ENCODE measurements at regions not wholly inside any gene's neighbourhood (a gene's known extent, or its start where the extent isn't known, plus 50 kb on each side); places are given as distances from the start of the nearest gene placed in this dataset.

DNA sequence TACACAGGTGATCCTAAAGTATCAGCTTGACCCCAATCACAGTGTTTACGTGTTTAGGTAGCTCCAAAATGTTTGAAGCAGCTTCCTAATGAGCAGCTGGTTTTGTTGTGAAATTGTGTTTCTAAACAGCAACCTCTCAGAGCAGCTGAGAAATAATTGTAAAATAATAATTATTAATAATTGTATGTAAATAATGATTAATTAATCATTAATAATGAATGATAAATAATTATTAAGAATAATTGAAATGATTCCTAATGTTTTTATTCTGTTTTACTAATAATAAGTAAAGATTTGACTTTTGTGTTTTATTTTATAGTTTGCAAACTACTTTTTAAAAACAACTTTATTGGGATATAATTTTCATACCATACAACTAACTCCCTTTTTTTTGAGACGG lies 182.2 kb downstream of the URB2 start:
- Histone ChIP-seq H4K8ac (ENCODE audit: low read depth, low read length) (no peak overlapping the region), H3K9ac (ENCODE audit: low read depth, low read length, poor library complexity) (no peak overlapping the region), H3K9me3 (replicated peaks in 1 of 2; ENCODE audit: control insufficient read depth in 2 of 2, insufficient read depth in 1 of 2, low read depth in 1 of 2, low read length in 2 of 2) (peaks cover 0 to 9% of the 10 kb centered on the region in 2 donors), H3K27ac (replicated peaks; ENCODE audit: low read length) (no peak overlapping the region), H2BK15ac (ENCODE audit: low read length) (no peak overlapping the region), H3K14ac (ENCODE audit: low read length) (no peak overlapping the region), H2BK12ac (ENCODE audit: low read length) (no peak overlapping the region), H3K27me3 (ENCODE audit: control insufficient read depth in 3 of 3, insufficient read depth in 3 of 3, low read depth in 1 of 3, low read length in 3 of 3) (no peaks in the 10 kb centered on the region), H2BK120ac (ENCODE audit: low read depth, low read length) (no peak overlapping the region), H3K36me3 (replicated peaks in 1 of 2; ENCODE audit: control insufficient read depth in 2 of 2, insufficient read depth in 2 of 2, low read length in 2 of 2) (no peaks in the 10 kb centered on the region), H3K4me3 (ENCODE audit: low read length in 2 of 2) (no peak overlapping the region), H4K91ac (ENCODE audit: low read depth, low read length, poor library complexity) (no peak overlapping the region), H3K23ac (ENCODE audit: low read depth, low read length, poor library complexity) (no peak overlapping the region), H2BK5ac (ENCODE audit: low read length) (no peak overlapping the region), H3K4ac (ENCODE audit: low read length) (no peak overlapping the region), H3K18ac (ENCODE audit: low read length) (no peak overlapping the region), H3K79me1 (ENCODE audit: low read depth, low read length) (no peaks in the 10 kb centered on the region), H3K4me2 (ENCODE audit: insufficient read depth, low read length, poor library complexity, severe bottlenecking) (no peak overlapping the region), H2AK5ac (ENCODE audit: low read depth, low read length) (no peak overlapping the region), H3K4me1 (ENCODE audit: control insufficient read depth in 2 of 2, insufficient read depth in 1 of 2, low read depth in 1 of 2, low read length in 2 of 2) (no peaks in the 10 kb centered on the region), H2AFZ (ENCODE audit: low read length) (no peak overlapping the region)
- DNase-seq (ENCODE audit: low spot score): no peak
- no CpG with 5 or more reads among the region's 2 CpGs for WGBS, 2 donors (ENCODE audit: extremely low coverage in 2 of 2, insufficient read length in 2 of 2, insufficient replicate concordance in 1 of 2)

DNA sequence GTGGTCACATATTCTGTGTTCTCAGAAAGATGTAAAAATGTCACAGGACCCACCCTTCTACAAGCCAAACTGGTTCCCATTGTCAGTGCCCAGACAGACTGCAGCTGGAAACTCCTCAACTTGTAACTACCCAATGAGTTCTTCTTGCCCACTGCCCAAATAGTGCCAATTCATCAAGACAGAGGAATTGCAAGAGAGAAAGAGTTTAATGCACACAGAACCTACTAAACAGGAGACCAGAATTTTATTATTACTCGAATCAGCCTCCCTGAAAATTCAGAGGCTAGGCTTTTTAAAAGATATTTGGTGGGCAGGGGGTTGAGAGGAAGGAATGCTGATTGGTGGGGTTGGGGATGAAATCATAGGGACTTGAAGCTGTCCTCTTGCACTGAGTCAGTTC lies 184.1 kb downstream of the URB2 start:
- H2BK5ac ChIP-seq (ENCODE audit: low read length): no peak overlapping the region
- H2BK15ac ChIP-seq (ENCODE audit: low read length): no peak overlapping the region
- H3K79me1 ChIP-seq (ENCODE audit: low read depth, low read length): no peaks in the 10 kb centered on the region
- H3K9me3 ChIP-seq (replicated peaks in 1 of 2; ENCODE audit: control insufficient read depth in 2 of 2, insufficient read depth in 1 of 2, low read depth in 1 of 2, low read length in 2 of 2): peaks cover 0 to 3% of the 10 kb centered on the region in 2 donors
- no peak overlapping the region for H3K18ac ChIP-seq (ENCODE audit: low read length)
- no peak overlapping the region for H2AFZ ChIP-seq (ENCODE audit: low read length)
- DNase-seq (ENCODE audit: low spot score): no peak
- H4K91ac ChIP-seq (ENCODE audit: low read depth, low read length, poor library complexity): no peak overlapping the region
- H3K14ac ChIP-seq (ENCODE audit: low read length): no peak overlapping the region
- H3K27ac ChIP-seq (replicated peaks; ENCODE audit: low read length): no peak overlapping the region
- H4K8ac ChIP-seq (ENCODE audit: low read depth, low read length): no peak overlapping the region
- H3K23ac ChIP-seq (ENCODE audit: low read depth, low read length, poor library complexity): no peak overlapping the region
- no peaks in the 10 kb centered on the region for H3K27me3 ChIP-seq (ENCODE audit: control insufficient read depth in 3 of 3, insufficient read depth in 3 of 3, low read depth in 1 of 3, low read length in 3 of 3)
- H3K4me1 ChIP-seq (ENCODE audit: control insufficient read depth in 2 of 2, insufficient read depth in 1 of 2, low read depth in 1 of 2, low read length in 2 of 2): peaks cover 0 to 4% of the 10 kb centered on the region in 2 donors
- no CpG with 5 or more reads among the region's 1 CpG for WGBS, 2 donors (ENCODE audit: extremely low coverage in 2 of 2, insufficient read length in 2 of 2, insufficient replicate concordance in 1 of 2)
- no peak overlapping the region for H3K9ac ChIP-seq (ENCODE audit: low read depth, low read length, poor library complexity)
- no peak overlapping the region for H3K4ac ChIP-seq (ENCODE audit: low read length)
- no peak overlapping the region for H3K4me3 ChIP-seq (ENCODE audit: low read length in 2 of 2)
- no peak overlapping the region for H3K4me2 ChIP-seq (ENCODE audit: insufficient read depth, low read length, poor library complexity, severe bottlenecking)
- H2AK5ac ChIP-seq (ENCODE audit: low read depth, low read length): no peak overlapping the region
- no peak overlapping the region for H2BK12ac ChIP-seq (ENCODE audit: low read length)
- H3K36me3 ChIP-seq (replicated peaks in 1 of 2; ENCODE audit: control insufficient read depth in 2 of 2, insufficient read depth in 2 of 2, low read length in 2 of 2): no peaks in the 10 kb centered on the region
- no peak overlapping the region for H2BK120ac ChIP-seq (ENCODE audit: low read depth, low read length)

DNA sequence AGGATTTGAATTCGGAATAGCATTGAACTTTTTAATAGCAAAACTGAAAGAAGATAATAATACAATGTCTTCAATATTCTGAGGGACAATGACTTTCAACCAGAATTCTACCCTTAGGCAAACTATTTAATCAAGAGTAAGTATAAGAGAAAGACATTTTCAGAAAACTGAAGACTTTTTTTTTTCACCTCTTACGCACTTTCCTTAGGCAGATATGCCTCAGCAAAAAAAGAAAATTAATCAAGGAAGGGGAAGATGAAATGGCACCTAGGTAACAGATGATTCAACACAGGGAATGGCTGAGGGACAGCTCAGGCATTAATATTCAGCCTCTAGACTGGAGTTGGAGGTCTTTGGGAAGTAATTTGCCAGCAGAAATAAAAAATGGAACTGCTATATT lies 184.9 kb downstream of the URB2 start:
- Histone ChIP-seq H3K18ac (ENCODE audit: low read length) (no peak overlapping the region), H3K4me2 (ENCODE audit: insufficient read depth, low read length, poor library complexity, severe bottlenecking) (no peak overlapping the region), H3K27me3 (ENCODE audit: control insufficient read depth in 3 of 3, insufficient read depth in 3 of 3, low read depth in 1 of 3, low read length in 3 of 3) (no peaks in the 10 kb centered on the region), H4K8ac (ENCODE audit: low read depth, low read length) (no peak overlapping the region), H3K36me3 (replicated peaks in 1 of 2; ENCODE audit: control insufficient read depth in 2 of 2, insufficient read depth in 2 of 2, low read length in 2 of 2) (no peaks in the 10 kb centered on the region), H3K79me1 (ENCODE audit: low read depth, low read length) (no peaks in the 10 kb centered on the region), H2AK5ac (ENCODE audit: low read depth, low read length) (no peak overlapping the region), H3K23ac (ENCODE audit: low read depth, low read length, poor library complexity) (no peak overlapping the region), H3K27ac (replicated peaks; ENCODE audit: low read length) (no peak overlapping the region), H3K9ac (ENCODE audit: low read depth, low read length, poor library complexity) (no peak overlapping the region), H2BK5ac (ENCODE audit: low read length) (no peak overlapping the region), H2BK15ac (ENCODE audit: low read length) (no peak overlapping the region), H2BK12ac (ENCODE audit: low read length) (no peak overlapping the region), H2BK120ac (ENCODE audit: low read depth, low read length) (no peak overlapping the region), H2AFZ (ENCODE audit: low read length) (no peak overlapping the region), H4K91ac (ENCODE audit: low read depth, low read length, poor library complexity) (no peak overlapping the region), H3K4ac (ENCODE audit: low read length) (no peak overlapping the region), H3K4me3 (ENCODE audit: low read length in 2 of 2) (no peak overlapping the region), H3K9me3 (replicated peaks in 1 of 2; ENCODE audit: control insufficient read depth in 2 of 2, insufficient read depth in 1 of 2, low read depth in 1 of 2, low read length in 2 of 2) (peaks cover 0 to 3% of the 10 kb centered on the region in 2 donors), H3K14ac (ENCODE audit: low read length) (no peak overlapping the region), H3K4me1 (ENCODE audit: control insufficient read depth in 2 of 2, insufficient read depth in 1 of 2, low read depth in 1 of 2, low read length in 2 of 2) (peaks cover 0 to 4% of the 10 kb centered on the region in 2 donors)
- WGBS, 2 donors (ENCODE audit: extremely low coverage in 2 of 2, insufficient read length in 2 of 2, insufficient replicate concordance in 1 of 2): no CpG with 5 or more reads among the region's 2 CpGs
- DNase-seq (ENCODE audit: low spot score): no peak

DNA sequence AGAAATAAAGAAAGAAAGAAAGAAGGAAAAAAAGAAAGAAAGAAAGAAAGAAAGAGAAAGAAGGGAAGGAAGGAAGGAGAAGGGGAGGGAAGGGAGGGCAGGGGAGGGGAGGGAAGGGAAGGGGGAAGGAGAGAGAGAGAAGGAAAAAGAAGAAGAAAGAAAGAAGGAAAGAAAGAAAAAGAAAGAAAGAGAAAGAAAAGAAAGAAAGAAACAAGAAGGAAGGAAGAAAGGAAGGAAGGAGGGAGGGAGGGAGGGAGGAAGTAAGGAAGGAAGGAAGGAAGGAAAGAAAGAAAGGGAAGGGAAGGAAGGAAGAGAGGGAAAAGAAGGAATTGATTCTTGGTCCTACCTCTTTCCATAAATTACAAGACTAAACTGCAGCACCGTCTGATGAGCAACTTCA lies 186.1 kb downstream of the URB2 start:
- no CpG with 5 or more reads among the region's 1 CpG for WGBS, 2 donors (ENCODE audit: extremely low coverage in 2 of 2, insufficient read length in 2 of 2, insufficient replicate concordance in 1 of 2)
- no peak overlapping the region for H2BK5ac ChIP-seq (ENCODE audit: low read length)

More for the DNA sequence above, 186.1 kb downstream of the URB2 start:
- H3K9me3 ChIP-seq (replicated peaks in 1 of 2; ENCODE audit: control insufficient read depth in 2 of 2, insufficient read depth in 1 of 2, low read depth in 1 of 2, low read length in 2 of 2): peaks cover 0 to 3% of the 10 kb centered on the region in 2 donors
- no peak overlapping the region for H3K27ac ChIP-seq (replicated peaks; ENCODE audit: low read length)
- no peak overlapping the region for H3K23ac ChIP-seq (ENCODE audit: low read depth, low read length, poor library complexity)
- H3K36me3 ChIP-seq (replicated peaks in 1 of 2; ENCODE audit: control insufficient read depth in 2 of 2, insufficient read depth in 2 of 2, low read length in 2 of 2): no peaks in the 10 kb centered on the region
- no peaks in the 10 kb centered on the region for H3K27me3 ChIP-seq (ENCODE audit: control insufficient read depth in 3 of 3, insufficient read depth in 3 of 3, low read depth in 1 of 3, low read length in 3 of 3)
- no peak overlapping the region for H3K4ac ChIP-seq (ENCODE audit: low read length)
- H3K4me1 ChIP-seq (ENCODE audit: control insufficient read depth in 2 of 2, insufficient read depth in 1 of 2, low read depth in 1 of 2, low read length in 2 of 2): peaks cover 0 to 4% of the 10 kb centered on the region in 2 donors
- H2BK120ac ChIP-seq (ENCODE audit: low read depth, low read length): no peak overlapping the region
- no peak overlapping the region for H3K14ac ChIP-seq (ENCODE audit: low read length)
- H4K91ac ChIP-seq (ENCODE audit: low read depth, low read length, poor library complexity): no peak overlapping the region
- no peak overlapping the region for H2BK15ac ChIP-seq (ENCODE audit: low read length)
- no peak overlapping the region for H3K18ac ChIP-seq (ENCODE audit: low read length)
- no peak overlapping the region for H2BK12ac ChIP-seq (ENCODE audit: low read length)
- no peak overlapping the region for H3K4me3 ChIP-seq (ENCODE audit: low read length in 2 of 2)
- no peak overlapping the region for H3K4me2 ChIP-seq (ENCODE audit: insufficient read depth, low read length, poor library complexity, severe bottlenecking)
- H2AFZ ChIP-seq (ENCODE audit: low read length): no peak overlapping the region
- H2AK5ac ChIP-seq (ENCODE audit: low read depth, low read length): no peak overlapping the region
- H4K8ac ChIP-seq (ENCODE audit: low read depth, low read length): no peak overlapping the region
- peaks cover 2% of the 10 kb centered on the region for H3K79me1 ChIP-seq (ENCODE audit: low read depth, low read length)
- H3K9ac ChIP-seq (ENCODE audit: low read depth, low read length, poor library complexity): no peak overlapping the region
- DNase-seq (ENCODE audit: low spot score): no peak
